Panc1 (cell line): ENCODE measurements at regions not wholly inside any gene's neighbourhood (a gene's known extent, or its start where the extent isn't known, plus 50 kb on each side); places are given as distances from the start of the nearest gene placed in this dataset.

Experiments used
- CTCF ChIP-seq: fragments of 450-650 bp; IDR thresholded peaks from 2 replicates; pipeline ENCODE4 v1.5.1; 2017; ENCODE audit warnings: mild to moderate bottlenecking
- POLR2AphosphoS5 ChIP-seq: IDR thresholded peaks from 2 replicates; pipeline ENCODE4 v1.6.1; 2012; ENCODE audit warnings: mild to moderate bottlenecking, low read depth, low read length, moderate library complexity
- REST ChIP-seq, 2 experiments: IDR thresholded peaks; 2 replicates each; pipeline ENCODE4 v1.6.1; 2011 to 2012; ENCODE audit warnings: low read depth in 2 of 2, control low read depth in 1 of 2, low read length in 1 of 2, mild to moderate bottlenecking in 1 of 2, moderate library complexity in 1 of 2; ENCODE audit not compliant: insufficient read depth in 1 of 2
- SIN3A ChIP-seq: IDR thresholded peaks from 2 replicates; pipeline ENCODE4 v1.6.1; 2012; ENCODE audit warnings: low read depth, mild to moderate bottlenecking, low read length, moderate library complexity, borderline replicate concordance; ENCODE audit not compliant: insufficient read depth

GRCh38 chr2:45337481-45337880 lies 273.6 kb downstream of the SRBD1 start:
- TF ChIP-seq CTCF (no peak), REST (IDR thresholded peaks at IDR 0.05; ENCODE audit: insufficient read depth in 1 of 2, low read depth in 2 of 2, low read length in 1 of 2) (no peak), POLR2AphosphoS5 (no peak), SIN3A (no peak)
